Suprapubic skin (tissue), 4 donors: ENCODE measurements at regions not wholly inside any gene's neighbourhood (a gene's known extent, or its start where the extent isn't known, plus 50 kb on each side); places are given as distances from the start of the nearest gene placed in this dataset.

Experiments
- DNase-seq, 2 donors: peaks; one replicate each; pipeline ENCODE4 v3.0.0-alpha.2; 2019; ENCODE audit warnings: low spot score in 2 of 2
- H3K27ac ChIP-seq: fragments of 200-600 bp; sonication (generic); one replicate; pipeline ENCODE4 v1.5.1; 2019
- H3K27me3 ChIP-seq: fragments of 200-600 bp; sonication (generic); one replicate; pipeline ENCODE4 v1.5.1; 2019
- H3K36me3 ChIP-seq: fragments of 200-600 bp; sonication (generic); one replicate; pipeline ENCODE4 v1.5.1; 2019
- H3K4me1 ChIP-seq: fragments of 200-600 bp; sonication (generic); one replicate; pipeline ENCODE4 v1.5.1; 2019
- H3K4me3 ChIP-seq: fragments of 200-600 bp; sonication (generic); one replicate; pipeline ENCODE4 v1.5.1; 2019; ENCODE audit warnings: mild to moderate bottlenecking
- H3K9me3 ChIP-seq: fragments of 200-600 bp; sonication (generic); one replicate; pipeline ENCODE4 v1.5.1; 2019
- EP300 ChIP-seq: sonication (generic); formaldehyde crosslinking; IDR thresholded peaks from one replicate; pipeline ENCODE4 v1.6.1; 2017; ENCODE audit warnings: antibody characterized with exemption
- POLR2A ChIP-seq, 2 donors: fragments of 450-650 bp; IDR thresholded peaks; one replicate each; pipeline ENCODE4 v1.6.1; 2017; ENCODE audit warnings: antibody characterized with exemption in 2 of 2, mild to moderate bottlenecking in 2 of 2, moderate library complexity in 2 of 2
- POLR2AphosphoS5 ChIP-seq, 3 donors: sonication (generic); formaldehyde crosslinking; IDR thresholded peaks; one replicate each; pipeline ENCODE4 v1.6.1; 2017; ENCODE audit warnings: antibody characterized with exemption in 3 of 3
- WGBS: methylation state at CpG from one replicate; pipeline ENCODE4 v1.1.5; 2018; 5-methylcytosine and 5-hydroxymethylcytosine counted together
- TF ChIP-seq, protein P1 (sequence below), 2 donors: fragments of 200-600 bp in 1 of 2; fragments of 450-650 bp in 1 of 2; sonication (generic) in 1 of 2; IDR thresholded peaks; one replicate each; pipeline ENCODE4 v1.5.1; 2016 to 2019; ENCODE audit warnings: antibody characterized with exemption in 2 of 2, mild to moderate bottlenecking in 1 of 2, moderate library complexity in 1 of 2

DNA sequence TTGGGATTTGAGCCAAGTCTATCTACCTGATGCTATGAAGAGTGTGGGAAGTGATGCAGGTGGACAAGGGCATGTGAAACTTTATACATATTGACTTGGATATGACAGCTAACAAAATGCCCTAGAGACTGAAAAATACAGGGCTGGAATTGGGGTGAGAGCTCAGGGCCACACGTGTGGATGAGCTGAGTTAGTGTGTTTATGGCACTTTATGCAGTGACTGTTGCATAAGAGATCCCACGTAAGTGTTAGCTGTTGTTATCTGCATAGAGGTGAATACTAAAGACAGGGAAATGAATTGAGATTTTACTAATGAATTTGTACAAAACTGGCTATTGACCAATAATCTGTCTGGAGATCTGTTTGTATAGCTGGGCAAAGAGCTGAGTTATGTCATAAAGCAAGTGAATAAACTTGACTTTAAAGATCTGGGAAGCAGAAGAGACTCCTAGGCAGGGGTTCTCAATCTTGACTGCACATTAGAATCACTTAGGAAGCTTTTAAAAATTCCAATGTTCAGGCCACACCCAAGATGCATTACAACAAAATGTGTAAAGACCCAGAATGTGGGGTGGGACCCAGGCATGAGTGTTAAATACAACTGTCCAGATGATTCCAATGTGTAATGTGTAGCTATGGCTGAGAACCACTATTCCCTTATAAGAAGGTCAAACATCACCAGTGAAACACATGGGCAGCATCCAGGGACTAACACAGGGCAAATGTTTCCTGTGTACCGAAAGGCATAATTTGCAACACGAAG lies 74.2 kb upstream of the STK17B start:
- H3K36me3 ChIP-seq: no peaks in the 10 kb centered on the region
- TF ChIP-seq POLR2A (IDR thresholded peaks at IDR 0.05): no peak
- no peak for TF ChIP-seq POLR2AphosphoS5 (IDR thresholded peaks at IDR 0.05)
- TF ChIP-seq, protein P1, sequence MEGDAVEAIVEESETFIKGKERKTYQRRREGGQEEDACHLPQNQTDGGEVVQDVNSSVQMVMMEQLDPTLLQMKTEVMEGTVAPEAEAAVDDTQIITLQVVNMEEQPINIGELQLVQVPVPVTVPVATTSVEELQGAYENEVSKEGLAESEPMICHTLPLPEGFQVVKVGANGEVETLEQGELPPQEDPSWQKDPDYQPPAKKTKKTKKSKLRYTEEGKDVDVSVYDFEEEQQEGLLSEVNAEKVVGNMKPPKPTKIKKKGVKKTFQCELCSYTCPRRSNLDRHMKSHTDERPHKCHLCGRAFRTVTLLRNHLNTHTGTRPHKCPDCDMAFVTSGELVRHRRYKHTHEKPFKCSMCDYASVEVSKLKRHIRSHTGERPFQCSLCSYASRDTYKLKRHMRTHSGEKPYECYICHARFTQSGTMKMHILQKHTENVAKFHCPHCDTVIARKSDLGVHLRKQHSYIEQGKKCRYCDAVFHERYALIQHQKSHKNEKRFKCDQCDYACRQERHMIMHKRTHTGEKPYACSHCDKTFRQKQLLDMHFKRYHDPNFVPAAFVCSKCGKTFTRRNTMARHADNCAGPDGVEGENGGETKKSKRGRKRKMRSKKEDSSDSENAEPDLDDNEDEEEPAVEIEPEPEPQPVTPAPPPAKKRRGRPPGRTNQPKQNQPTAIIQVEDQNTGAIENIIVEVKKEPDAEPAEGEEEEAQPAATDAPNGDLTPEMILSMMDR (IDR thresholded peaks at IDR 0.05): no peak
- TF ChIP-seq EP300: no peak
- no peak overlapping the region for H3K4me3 ChIP-seq
- no peaks in the 10 kb centered on the region for H3K9me3 ChIP-seq
- 59% methylated on average over 4 of the region's 4 CpGs for WGBS
- DNase-seq: no peak
- H3K27ac ChIP-seq: peak overlapping the region; percentile 60
- peaks cover 30% of the 10 kb centered on the region for H3K4me1 ChIP-seq
- no peaks in the 10 kb centered on the region for H3K27me3 ChIP-seq

DNA sequence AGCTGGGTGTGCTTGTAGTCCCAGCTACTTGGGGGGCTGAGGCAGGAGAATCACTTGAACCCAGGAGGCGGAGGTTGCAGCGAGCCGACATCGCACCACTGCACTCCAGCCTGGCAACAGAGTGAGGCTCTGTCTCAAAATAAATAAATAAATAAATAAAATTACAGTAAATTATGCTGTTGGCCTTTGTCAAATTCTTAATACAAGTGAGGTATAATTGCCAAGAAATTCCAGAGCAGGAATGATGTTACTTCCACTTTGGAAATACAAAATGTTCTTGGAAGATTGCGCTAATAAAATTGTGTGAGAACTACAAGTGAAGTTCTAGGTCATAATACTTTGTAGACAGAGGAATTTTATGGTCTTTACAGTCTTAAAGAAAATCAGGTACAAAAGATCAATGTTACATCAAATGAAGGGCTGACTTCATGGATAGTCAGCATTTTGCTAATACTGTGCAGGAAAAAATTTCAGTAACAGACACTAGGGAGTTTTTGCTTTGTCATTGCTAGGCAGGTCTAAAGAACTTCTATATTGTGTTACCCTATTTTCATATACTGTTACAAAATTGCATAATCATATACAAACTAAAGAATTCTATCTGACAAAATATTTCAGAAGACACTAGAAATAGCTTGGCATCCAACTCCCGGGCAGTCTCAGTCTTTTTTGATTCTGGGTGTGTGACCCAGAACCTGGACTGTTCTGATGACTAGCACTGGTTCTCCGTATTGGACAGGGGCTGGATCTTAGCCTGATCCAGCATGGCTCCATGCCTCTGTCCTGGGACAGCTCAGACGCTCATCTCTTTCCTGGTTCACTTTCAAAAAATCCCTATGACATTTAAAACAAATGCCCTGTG lies 76.0 kb upstream of the STK17B start:
- Histone ChIP-seq H3K36me3 (no peaks in the 10 kb centered on the region), H3K4me1 (peaks cover 30% of the 10 kb centered on the region), H3K27me3 (no peaks in the 10 kb centered on the region), H3K9me3 (no peaks in the 10 kb centered on the region), H3K27ac (peak overlapping the region; percentile 67), H3K4me3 (no peak overlapping the region)
- DNase-seq: no peak
- WGBS: 56% methylated on average over 8 of the region's 8 CpGs
- TF ChIP-seq POLR2A (IDR thresholded peaks at IDR 0.05) (no peak), POLR2AphosphoS5 (IDR thresholded peaks at IDR 0.05) (no peak), EP300 (no peak)
- TF ChIP-seq, protein P1 (IDR thresholded peaks at IDR 0.05): peak in 1 of 2 donors; percentile 11

DNA sequence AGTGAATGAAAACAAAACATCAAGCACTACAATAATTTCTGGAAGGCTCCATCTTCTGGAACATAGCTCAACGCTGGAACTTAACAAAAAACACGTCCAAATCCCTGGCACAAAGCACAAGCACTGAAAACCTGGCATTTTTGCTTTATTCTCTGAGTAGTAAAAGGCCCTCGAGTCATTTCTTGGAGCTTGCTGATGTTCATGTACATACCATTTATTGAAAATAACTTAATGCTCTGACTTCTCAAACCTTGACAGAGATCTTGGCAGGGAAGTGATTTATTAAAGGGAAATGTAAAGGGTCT lies 76.5 kb upstream of the STK17B start:
- WGBS: 33% methylated on average over 3 of the region's 3 CpGs
- H3K36me3 ChIP-seq: no peaks in the 10 kb centered on the region

DNA sequence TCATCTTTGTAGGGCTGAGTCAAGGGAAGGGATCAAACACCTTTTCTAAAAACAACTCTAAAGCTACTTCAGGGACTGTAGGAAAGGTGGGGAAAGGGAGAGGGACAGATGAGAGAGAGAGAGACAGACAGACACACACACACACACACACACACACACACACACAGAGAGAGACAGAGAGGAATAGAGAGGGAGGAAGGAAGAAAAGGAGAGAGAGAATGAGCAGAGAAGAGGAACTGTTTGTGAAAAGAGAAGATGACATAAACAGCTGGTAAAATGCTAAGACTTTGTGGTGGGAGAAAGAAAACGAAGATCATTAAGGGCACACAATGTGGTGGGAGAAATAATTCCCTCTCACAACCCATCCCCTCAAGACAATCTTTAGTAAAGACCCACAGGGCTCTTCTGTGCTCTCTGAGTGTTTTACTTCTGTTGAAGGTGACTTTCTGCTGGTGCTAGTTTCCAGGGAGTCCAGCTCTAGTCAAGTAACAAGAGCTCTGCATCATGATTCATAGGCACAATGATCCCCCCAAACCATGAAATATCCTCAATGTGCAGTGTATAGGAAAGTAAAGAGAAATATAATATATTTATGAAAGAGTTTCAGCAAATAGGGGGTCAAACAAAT lies 77.2 kb upstream of the STK17B start:
- Histone ChIP-seq H3K4me1 (peaks cover 30% of the 10 kb centered on the region), H3K27ac (peak overlapping the region; percentile 69), H3K9me3 (no peaks in the 10 kb centered on the region), H3K27me3 (no peaks in the 10 kb centered on the region), H3K4me3 (no peak overlapping the region), H3K36me3 (no peaks in the 10 kb centered on the region)
- no peak for DNase-seq
- TF ChIP-seq, protein P1 (IDR thresholded peaks at IDR 0.05): no peak
- TF ChIP-seq EP300: no peak
- no peak for TF ChIP-seq POLR2A (IDR thresholded peaks at IDR 0.05)
- TF ChIP-seq POLR2AphosphoS5 (IDR thresholded peaks at IDR 0.05): no peak
- WGBS: 70% methylated on average over 1 of the region's 1 CpG

More for the DNA sequence above, 76.5 kb upstream of the STK17B start:
- DNase-seq: no peak
- peaks cover 30% of the 10 kb centered on the region for H3K4me1 ChIP-seq
- H3K9me3 ChIP-seq: no peaks in the 10 kb centered on the region
- no peaks in the 10 kb centered on the region for H3K27me3 ChIP-seq
- TF ChIP-seq, protein P1 (IDR thresholded peaks at IDR 0.05): no peak
- no peak for TF ChIP-seq EP300
- no peak for TF ChIP-seq POLR2A (IDR thresholded peaks at IDR 0.05)
- no peak for TF ChIP-seq POLR2AphosphoS5 (IDR thresholded peaks at IDR 0.05)
- no peak overlapping the region for H3K4me3 ChIP-seq
- peak overlapping the region; percentile 69 for H3K27ac ChIP-seq

DNA sequence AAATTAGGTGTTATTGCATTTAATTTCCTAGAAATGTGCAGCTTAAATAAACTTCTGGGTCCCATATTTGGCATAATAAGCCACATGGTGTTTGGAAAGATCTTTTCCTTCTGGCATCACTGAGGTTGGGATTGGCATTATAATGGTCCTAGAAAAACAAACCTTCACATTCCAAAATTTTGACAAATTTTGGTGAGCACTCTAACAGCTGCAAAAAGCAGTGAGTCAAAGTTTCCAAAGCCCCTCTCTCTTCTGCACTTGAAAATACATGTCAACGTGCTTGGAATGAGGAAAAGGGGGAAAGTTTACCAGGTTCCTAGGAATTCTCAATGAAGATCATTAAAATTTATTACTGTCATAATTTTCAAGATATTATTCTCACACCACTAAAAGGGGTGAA lies 77.8 kb upstream of the STK17B start:
- H3K27me3 ChIP-seq: no peaks in the 10 kb centered on the region
- 89% methylated on average over 1 of the region's 1 CpG for WGBS
- TF ChIP-seq, protein P1 (IDR thresholded peaks at IDR 0.05): no peak
- H3K27ac ChIP-seq: no peak overlapping the region
- H3K4me3 ChIP-seq: no peak overlapping the region
- no peaks in the 10 kb centered on the region for H3K36me3 ChIP-seq
- no peaks in the 10 kb centered on the region for H3K9me3 ChIP-seq
- no peak for DNase-seq
- peaks cover 30% of the 10 kb centered on the region for H3K4me1 ChIP-seq
